Stomach (tissue), 8 donors: ENCODE measurements at regions not wholly inside any gene's neighbourhood (a gene's known extent, or its start where the extent isn't known, plus 50 kb on each side); places are given as distances from the start of the nearest gene placed in this dataset.
A peak's percentile ranks its signal among the peaks of the same experiment; 100 is the strongest.

Experiments
- DNase-seq, 2 donors: peaks; one replicate each; pipeline versions ENCODE4 v3.0.0 to v3.0.0-alpha.2; 2013 to 2019
- H3K27ac ChIP-seq, 5 donors: fragments of 200-600 bp in 4 of 5; sonication (generic) in 4 of 5; one replicate each; pipeline ENCODE4 v1.5.1; 2013 to 2019; ENCODE audit warnings: mild to moderate bottlenecking in 1 of 5, moderate library complexity in 1 of 5
- H3K27me3 ChIP-seq, 3 donors: fragments of 200-600 bp; sonication (generic); one replicate each; pipeline ENCODE4 v1.5.1; 2017 to 2019; ENCODE audit warnings: mixed run types in 1 of 3
- H3K36me3 ChIP-seq, 4 donors: fragments of 200-600 bp; sonication (generic); 1 replicate in 3 of 4; 2 replicates in 1 of 4; pipeline ENCODE4 v1.5.1; 2016 to 2019
- H3K4me1 ChIP-seq, 4 donors: fragments of 200-600 bp; sonication (generic); one replicate each; pipeline ENCODE4 v1.5.1; 2016 to 2019
- H3K4me3 ChIP-seq, 4 donors: fragments of 200-600 bp; sonication (generic) in 3 of 4; one replicate each; pipeline ENCODE4 v1.5.1; 2016 to 2019; ENCODE audit warnings: mild to moderate bottlenecking in 1 of 4
- H3K9me3 ChIP-seq, 4 donors: fragments of 200-600 bp; sonication (generic); one replicate each; pipeline ENCODE4 v1.5.1; 2016 to 2019
- CTCF ChIP-seq, 7 experiments: fragments of 450-650 bp in 4 of 7; fragments of 200-600 bp in 3 of 7; sonication (generic) in 3 of 7; IDR thresholded peaks; one replicate each; pipeline ENCODE4 v1.5.1; 2016 to 2019; ENCODE audit warnings: antibody characterized with exemption in 7 of 7, control low read depth in 2 of 7, mild to moderate bottlenecking in 1 of 7
- EP300 ChIP-seq: sonication (generic); formaldehyde crosslinking; IDR thresholded peaks from one replicate; pipeline ENCODE4 v1.6.1; 2017; ENCODE audit warnings: antibody characterized with exemption
- POLR2A ChIP-seq, 4 donors: fragments of 450-650 bp; IDR thresholded peaks; one replicate each; pipeline ENCODE4 v1.6.1; 2016; ENCODE audit warnings: antibody characterized with exemption in 4 of 4, control low read depth in 2 of 4, mild to moderate bottlenecking in 1 of 4, moderate library complexity in 1 of 4
- POLR2AphosphoS5 ChIP-seq, 3 donors: sonication (generic); formaldehyde crosslinking; IDR thresholded peaks; one replicate each; pipeline ENCODE4 v1.6.1; 2016; ENCODE audit warnings: antibody characterized with exemption in 3 of 3
- WGBS, 5 donors: extraction: QIAGEN DNeasy Blood & Tissue Kit in 3 of 5; methylation state at CpG; one replicate each; pipeline versions ENCODE4 v1.1.5 to v1.1.7; 2013 to 2018; 5-methylcytosine and 5-hydroxymethylcytosine counted together
- intact Hi-C: fragments of 100-400 bp; cut with DNase I; formaldehyde crosslinking; loops from one replicate; pipeline ENCODE4 v1.15.1; 2023; ENCODE audit warnings: low total_unique reads
- donor health status: healthy with polysubstance abuse.
- donor health status: Bipolar disorder and iron deficiency.
- donor health status: healthy.

- H3K4me1 ChIP-seq, result no peaks in the 10 kb centered on the region
- no peak overlapping the region for H3K4me3 ChIP-seq
- intact Hi-C loops, result no loop called here
- no peak overlapping the region for H3K27ac ChIP-seq
- no peaks in the 10 kb centered on the region for H3K9me3 ChIP-seq
- H3K27me3 ChIP-seq, result no peaks in the 10 kb centered on the region
- no peak for DNase-seq
- no peaks in the 10 kb centered on the region for H3K36me3 ChIP-seq
- TF ChIP-seq CTCF (IDR thresholded peaks at IDR 0.05) (no peak), POLR2AphosphoS5 (IDR thresholded peaks at IDR 0.05) (no peak)
Observed at GRCh38 chr4:111066447-111066846, 443.6 kb upstream of the PITX2 start.

- Histone ChIP-seq H3K9me3 (no peaks in the 10 kb centered on the region), H3K4me1 (no peaks in the 10 kb centered on the region), H3K27me3 (no peaks in the 10 kb centered on the region), H3K4me3 (no peak overlapping the region), H3K36me3 (no peaks in the 10 kb centered on the region), H3K27ac (no peak overlapping the region)
- intact Hi-C loops, result no loop called here
- WGBS, 5 donors, result 69 to 86% (median 78%) methylated on average over 1 of the region's 1 CpG
- TF ChIP-seq POLR2A (IDR thresholded peaks at IDR 0.05), result no peak
- no peak for TF ChIP-seq EP300
- no peak for TF ChIP-seq POLR2AphosphoS5 (IDR thresholded peaks at IDR 0.05)
- TF ChIP-seq CTCF (IDR thresholded peaks at IDR 0.05), result no peak
- DNase-seq, result peak in 1 of 2 donors; percentile 10
Observed at GRCh38 chr4:111066887-111067286, 444.0 kb upstream of the PITX2 start.

- Histone ChIP-seq H3K4me1 (no peaks in the 10 kb centered on the region), H3K4me3 (no peak overlapping the region)
- TF ChIP-seq POLR2AphosphoS5 (IDR thresholded peaks at IDR 0.05), result no peak
- TF ChIP-seq EP300, result no peak
- no peak for TF ChIP-seq POLR2A (IDR thresholded peaks at IDR 0.05)
- no peak for TF ChIP-seq CTCF (IDR thresholded peaks at IDR 0.05)
Observed at GRCh38 chr4:111068883-111069282, 446.0 kb upstream of the PITX2 start.

GRCh38 chr4:111070390-111070789, 447.5 kb upstream of the PITX2 start:
- DNase-seq, result no peak
- no peaks in the 10 kb centered on the region for H3K27me3 ChIP-seq
- H3K4me1 ChIP-seq, result no peaks in the 10 kb centered on the region
- intact Hi-C loops, result no loop called here
- TF ChIP-seq POLR2A (IDR thresholded peaks at IDR 0.05) (no peak), EP300 (no peak), POLR2AphosphoS5 (IDR thresholded peaks at IDR 0.05) (no peak), CTCF (IDR thresholded peaks at IDR 0.05) (no peak)
- H3K36me3 ChIP-seq, result no peaks in the 10 kb centered on the region
- H3K4me3 ChIP-seq, result no peak overlapping the region
- H3K27ac ChIP-seq, result no peak overlapping the region
- WGBS, 5 donors, result 77 to 88% (median 82%) methylated on average over 4 of the region's 4 CpGs
- peaks cover 3 to 26% (median 13%) of the 10 kb centered on the region in 4 donors for H3K9me3 ChIP-seq

More at GRCh38 chr4:111068883-111069282, 446.0 kb upstream of the PITX2 start:
- no peak overlapping the region for H3K27ac ChIP-seq
- intact Hi-C loops, result no loop called here
- peaks cover 0 to 14% (median 6%) of the 10 kb centered on the region in 4 donors for H3K9me3 ChIP-seq
- WGBS, 5 donors, result 77 to 84% (median 81%) methylated on average over 3 of the region's 3 CpGs
- H3K27me3 ChIP-seq, result no peaks in the 10 kb centered on the region
- no peaks in the 10 kb centered on the region for H3K36me3 ChIP-seq
- no peak for DNase-seq
